ENCODE measurements at regions not wholly inside any gene's neighbourhood (a gene's known extent, or its start where the extent isn't known, plus 50 kb on each side); places are given as distances from the start of the nearest gene placed in this dataset.

GRCh38 chr6:74048387-74048786 is 352.4 kb downstream of the CD109 start:
- Histone ChIP-seq H3K27me3 (ENCODE audit: control insufficient read depth, low read length) (no peaks in the 10 kb centered on the region), H3K9me3 (ENCODE audit: control insufficient read depth, insufficient read depth, low read length) (no peaks in the 10 kb centered on the region), H3F3A (ENCODE audit: control insufficient read depth, insufficient read depth) (no peaks in the 10 kb centered on the region), H3K4me3 (ENCODE audit: low read length) (no peak overlapping the region), H3K9me2 (replicated peaks; ENCODE audit: control insufficient read depth, low read length) (no peaks in the 10 kb centered on the region), H3K79me2 (ENCODE audit: control insufficient read depth, low read length) (no peaks in the 10 kb centered on the region), H3K27ac (ENCODE audit: low read depth, low read length) (no peak overlapping the region), H3K4me2 (ENCODE audit: low read length) (no peak overlapping the region), H3K4me1 (ENCODE audit: control insufficient read depth, low read length) (no peaks in the 10 kb centered on the region), H4K20me1 (ENCODE audit: control insufficient read depth, insufficient read depth, low read depth, low read length) (no peaks in the 10 kb centered on the region), H3K36me3 (ENCODE audit: control insufficient read depth, low read length) (no peaks in the 10 kb centered on the region)
- TF ChIP-seq EZH2phosphoT487 (IDR thresholded peaks at IDR 0.05; ENCODE audit: borderline replicate concordance, low read length): no peak
- TF ChIP-seq CTCF (IDR thresholded peaks at IDR 0.05; ENCODE audit: low read depth, low read length, poor library complexity, severe bottlenecking): no peak

GRCh38 chr6:74044417-74045096 is 348.6 kb downstream of the CD109 start:
- Histone ChIP-seq H3K36me3 (ENCODE audit: control insufficient read depth, low read length) (no peaks in the 10 kb centered on the region), H3K4me2 (ENCODE audit: low read length) (no peak overlapping the region), H3K27me3 (ENCODE audit: control insufficient read depth, low read length) (no peaks in the 10 kb centered on the region), H3K9me3 (ENCODE audit: control insufficient read depth, insufficient read depth, low read length) (no peaks in the 10 kb centered on the region), H3K9me2 (replicated peaks; ENCODE audit: control insufficient read depth, low read length) (no peaks in the 10 kb centered on the region), H3K79me2 (ENCODE audit: control insufficient read depth, low read length) (no peaks in the 10 kb centered on the region), H3F3A (ENCODE audit: control insufficient read depth, insufficient read depth) (no peaks in the 10 kb centered on the region), H3K27ac (ENCODE audit: low read depth, low read length) (no peak overlapping the region), H3K4me1 (ENCODE audit: control insufficient read depth, low read length) (no peaks in the 10 kb centered on the region), H4K20me1 (ENCODE audit: control insufficient read depth, insufficient read depth, low read depth, low read length) (no peaks in the 10 kb centered on the region), H3K4me3 (ENCODE audit: low read length) (no peak overlapping the region)
- no peak for TF ChIP-seq EZH2phosphoT487 (IDR thresholded peaks at IDR 0.05; ENCODE audit: borderline replicate concordance, low read length)
- TF ChIP-seq CTCF (IDR thresholded peaks at IDR 0.05; ENCODE audit: low read depth, low read length, poor library complexity, severe bottlenecking): no peak

- Histone ChIP-seq H3K79me2 (ENCODE audit: control insufficient read depth, low read length) (no peaks in the 10 kb centered on the region), H3F3A (ENCODE audit: control insufficient read depth, insufficient read depth) (no peaks in the 10 kb centered on the region), H3K4me1 (ENCODE audit: control insufficient read depth, low read length) (no peaks in the 10 kb centered on the region), H3K36me3 (ENCODE audit: control insufficient read depth, low read length) (no peaks in the 10 kb centered on the region), H3K4me3 (ENCODE audit: low read length) (no peak overlapping the region), H3K27me3 (ENCODE audit: control insufficient read depth, low read length) (no peaks in the 10 kb centered on the region), H3K9me2 (replicated peaks; ENCODE audit: control insufficient read depth, low read length) (no peaks in the 10 kb centered on the region), H4K20me1 (ENCODE audit: control insufficient read depth, insufficient read depth, low read depth, low read length) (no peaks in the 10 kb centered on the region), H3K27ac (ENCODE audit: low read depth, low read length) (no peak overlapping the region), H3K9me3 (ENCODE audit: control insufficient read depth, insufficient read depth, low read length) (no peaks in the 10 kb centered on the region), H3K4me2 (ENCODE audit: low read length) (no peak overlapping the region)
- TF ChIP-seq EZH2phosphoT487 (IDR thresholded peaks at IDR 0.05; ENCODE audit: borderline replicate concordance, low read length) (no peak), CTCF (IDR thresholded peaks at IDR 0.05; ENCODE audit: low read depth, low read length, poor library complexity, severe bottlenecking) (no peak)
Observed at GRCh38 chr6:74041420-74041819, 345.4 kb downstream of the CD109 start.
